Peyer's patch (tissue), 4 donors: ENCODE measurements at regions not wholly inside any gene's neighbourhood (a gene's known extent, or its start where the extent isn't known, plus 50 kb on each side); places are given as distances from the start of the nearest gene placed in this dataset.
A peak's percentile ranks its signal among the peaks of the same experiment; 100 is the strongest.
"Not testable (repeated sequence)": the region's sequence is repeated elsewhere in the genome, so short reads cannot be mapped to it uniquely, and the experiment has no call there.

Experiments
- DNase-seq, 3 donors: peaks; one replicate each; pipeline ENCODE4 v3.0.0-alpha.2; 2017 to 2019
- H3K27ac ChIP-seq, 4 donors: fragments of 200-600 bp; sonication (generic); one replicate each; pipeline ENCODE4 v1.5.1; 2016 to 2019
- H3K27me3 ChIP-seq, 2 donors: fragments of 200-600 bp; sonication (generic); one replicate each; pipeline ENCODE4 v1.5.1; 2019
- H3K36me3 ChIP-seq, 3 donors: fragments of 200-600 bp; sonication (generic); one replicate each; pipeline ENCODE4 v1.5.1; 2016 to 2019
- H3K4me1 ChIP-seq, 4 donors: fragments of 200-600 bp; sonication (generic); one replicate each; pipeline ENCODE4 v1.5.1; 2016 to 2019
- H3K4me3 ChIP-seq, 4 donors: fragments of 200-600 bp; sonication (generic); 1 replicate in 3 of 4; 2 replicates in 1 of 4; pipeline ENCODE4 v1.5.1; 2016 to 2019; ENCODE audit warnings: mild to moderate bottlenecking in 1 of 4
- H3K9me3 ChIP-seq, 4 donors: fragments of 200-600 bp; sonication (generic); one replicate each; pipeline ENCODE4 v1.5.1; 2016 to 2019; ENCODE audit warnings: mild to moderate bottlenecking in 1 of 4
- CTCF ChIP-seq, 6 experiments: fragments of 450-650 bp in 4 of 6; fragments of 200-600 bp in 2 of 6; sonication (generic) in 1 of 6; IDR thresholded peaks; one replicate each; pipeline ENCODE4 v1.5.1; 2017 to 2019; ENCODE audit warnings: antibody characterized with exemption in 6 of 6, mild to moderate bottlenecking in 3 of 6, moderate library complexity in 1 of 6

GRCh38 chr15:85250938-85251542 is 129.4 kb upstream of the AKAP13 start:
- peak in 3 of 6 experiments; percentile 31 to 42 (median 33) for TF ChIP-seq CTCF (IDR thresholded peaks at IDR 0.05)
- H3K4me3 ChIP-seq, H3K9me3 ChIP-seq, H3K36me3 ChIP-seq, H3K27ac ChIP-seq, H3K27me3 ChIP-seq, H3K4me1 ChIP-seq: not testable (repeated sequence)
- DNase-seq = peak in 2 of 3 donors; percentile 69 to 71

GRCh38 chr15:85253196-85253915 is 127.0 kb upstream of the AKAP13 start:
- H3K4me3 ChIP-seq, H3K27me3 ChIP-seq, H3K9me3 ChIP-seq, H3K36me3 ChIP-seq, H3K4me1 ChIP-seq: not testable (repeated sequence)
- peak overlapping the region in 1 of 4 donors; percentile 57 for H3K27ac ChIP-seq
- DNase-seq = peak in 2 of 3 donors; percentile 58

- not testable (repeated sequence) for H3K4me3 ChIP-seq, H3K27me3 ChIP-seq, H3K4me1 ChIP-seq, H3K9me3 ChIP-seq, H3K27ac ChIP-seq, H3K36me3 ChIP-seq
- DNase-seq = peak in 1 of 3 donors; percentile 21
Observed at GRCh38 chr15:85254961-85255360, 125.4 kb upstream of the AKAP13 start.

GRCh38 chr15:85255502-85255901 is 124.9 kb upstream of the AKAP13 start:
- peak in 1 of 3 donors; percentile 42 for DNase-seq
- H3K4me3 ChIP-seq, H3K4me1 ChIP-seq, H3K9me3 ChIP-seq, H3K27ac ChIP-seq, H3K36me3 ChIP-seq, H3K27me3 ChIP-seq: not testable (repeated sequence)

GRCh38 chr15:85256009-85256997 is 124.1 kb upstream of the AKAP13 start:
- not testable (repeated sequence) for H3K9me3 ChIP-seq, H3K4me1 ChIP-seq, H3K27ac ChIP-seq, H3K4me3 ChIP-seq, H3K36me3 ChIP-seq, H3K27me3 ChIP-seq
- DNase-seq = peak in 1 of 3 donors; percentile 46

GRCh38 chr15:85258062-85258445 is 122.3 kb upstream of the AKAP13 start:
- H3K27ac ChIP-seq, H3K27me3 ChIP-seq, H3K4me1 ChIP-seq, H3K36me3 ChIP-seq, H3K4me3 ChIP-seq, H3K9me3 ChIP-seq: not testable (repeated sequence)
- peak in 1 of 3 donors; percentile 42 for DNase-seq

- not testable (repeated sequence) for H3K27me3 ChIP-seq
Observed at GRCh38 chr15:85258559-85259209, 121.7 kb upstream of the AKAP13 start.

GRCh38 chr15:85260526-85260925 is 119.9 kb upstream of the AKAP13 start:
- not testable (repeated sequence) for H3K9me3 ChIP-seq, H3K27ac ChIP-seq, H3K27me3 ChIP-seq, H3K4me3 ChIP-seq, H3K36me3 ChIP-seq, H3K4me1 ChIP-seq
- peak in 1 of 3 donors; percentile 30 for DNase-seq

More at GRCh38 chr15:85258559-85259209, 121.7 kb upstream of the AKAP13 start:
- H3K36me3 ChIP-seq, H3K27ac ChIP-seq, H3K4me1 ChIP-seq, H3K9me3 ChIP-seq, H3K4me3 ChIP-seq: not testable (repeated sequence)
- DNase-seq = peak in 1 of 3 donors; percentile 41

- H3K4me1 ChIP-seq, H3K9me3 ChIP-seq, H3K4me3 ChIP-seq, H3K27me3 ChIP-seq, H3K27ac ChIP-seq, H3K36me3 ChIP-seq: not testable (repeated sequence)
- peak in 1 of 3 donors; percentile 17 for DNase-seq
Observed at GRCh38 chr15:85262461-85263055, 117.8 kb upstream of the AKAP13 start.

- DNase-seq = peak in 1 of 3 donors; percentile 19
- H3K4me3 ChIP-seq, H3K4me1 ChIP-seq, H3K27me3 ChIP-seq, H3K36me3 ChIP-seq, H3K27ac ChIP-seq, H3K9me3 ChIP-seq: not testable (repeated sequence)
Observed at GRCh38 chr15:85263842-85264440, 116.5 kb upstream of the AKAP13 start.

- H3K4me1 ChIP-seq, H3K36me3 ChIP-seq, H3K27ac ChIP-seq, H3K27me3 ChIP-seq, H3K9me3 ChIP-seq, H3K4me3 ChIP-seq: not testable (repeated sequence)
- peak in 1 of 3 donors; percentile 37 for DNase-seq
Observed at GRCh38 chr15:85264614-85265190, 115.7 kb upstream of the AKAP13 start.

GRCh38 chr15:85267158-85267857 is 113.1 kb upstream of the AKAP13 start:
- H3K36me3 ChIP-seq, H3K27ac ChIP-seq, H3K4me1 ChIP-seq, H3K9me3 ChIP-seq, H3K4me3 ChIP-seq, H3K27me3 ChIP-seq: not testable (repeated sequence)
- DNase-seq = peak in 1 of 3 donors; percentile 32
